Middle frontal gyrus (tissue), 1 donor: ENCODE measurements at regions not wholly inside any gene's neighbourhood (a gene's known extent, or its start where the extent isn't known, plus 50 kb on each side); places are given as distances from the start of the nearest gene placed in this dataset.

ENCODE experiments used
- DNase-seq: peaks from one replicate; pipeline ENCODE4 v3.0.0-alpha.2; 2015; ENCODE audit warnings: low spot score; ENCODE audit errors: extremely low spot score

DNA sequence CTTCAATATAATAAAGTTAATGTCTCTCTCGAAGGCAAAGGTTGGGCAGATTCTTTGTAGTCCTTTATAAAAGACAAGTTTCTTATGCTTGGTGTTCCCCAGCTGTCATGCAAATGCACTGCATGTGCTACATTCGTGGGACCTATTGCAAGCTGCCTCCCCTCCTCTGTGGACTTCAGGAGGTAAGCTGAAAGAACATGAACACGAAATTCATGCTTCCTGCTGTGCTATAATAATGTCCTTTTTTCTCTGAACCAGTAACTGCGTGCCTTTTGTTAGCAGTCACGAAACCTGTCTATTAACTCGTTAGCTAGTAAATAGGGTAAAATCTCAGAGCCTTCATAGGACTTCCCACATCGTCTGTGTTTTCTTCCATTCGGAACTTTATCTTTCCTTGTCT is 363.5 kb downstream of the CDH9 start:
- no peak for DNase-seq

DNA sequence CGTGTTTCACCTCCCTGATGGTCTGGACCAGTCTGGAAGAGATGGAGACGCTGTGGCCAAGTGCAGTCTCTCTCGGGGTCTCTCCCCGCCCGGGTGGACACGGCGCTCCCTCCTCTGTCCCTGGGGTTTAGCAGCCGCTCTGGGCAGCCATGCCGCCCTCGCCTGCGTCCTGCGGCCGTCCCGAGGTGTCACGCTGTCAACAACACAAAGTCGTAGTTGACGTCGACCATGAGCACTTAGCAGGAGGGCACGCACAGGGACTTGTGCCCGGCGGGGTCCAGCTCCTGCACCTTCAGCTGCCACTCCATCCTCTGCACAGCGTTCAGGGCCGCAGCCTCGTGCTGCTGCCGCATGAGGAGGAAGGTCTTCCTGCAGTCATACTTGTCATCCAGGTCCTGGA is 368.9 kb downstream of the CDH9 start:
- no peak for DNase-seq

DNA sequence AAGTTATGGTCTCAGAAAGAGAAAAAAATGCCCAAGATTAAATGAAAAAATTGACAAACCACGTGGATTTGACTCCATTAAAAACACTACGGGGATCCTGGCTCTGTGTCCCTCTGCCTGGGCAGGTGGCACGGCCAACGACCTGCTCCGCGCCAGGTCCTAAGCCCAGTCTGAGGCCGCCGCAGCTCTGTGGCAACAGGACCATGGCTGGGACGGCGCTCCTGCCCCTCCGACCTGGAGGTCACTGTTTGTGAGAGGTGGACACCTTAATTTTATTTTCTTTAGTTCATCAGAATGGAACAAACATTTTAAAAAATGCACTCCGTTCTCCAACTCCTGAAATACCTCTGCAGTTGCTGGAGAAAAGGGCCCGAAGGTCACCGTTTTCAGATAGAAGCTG is 369.4 kb downstream of the CDH9 start:
- DNase-seq, result no peak

DNA sequence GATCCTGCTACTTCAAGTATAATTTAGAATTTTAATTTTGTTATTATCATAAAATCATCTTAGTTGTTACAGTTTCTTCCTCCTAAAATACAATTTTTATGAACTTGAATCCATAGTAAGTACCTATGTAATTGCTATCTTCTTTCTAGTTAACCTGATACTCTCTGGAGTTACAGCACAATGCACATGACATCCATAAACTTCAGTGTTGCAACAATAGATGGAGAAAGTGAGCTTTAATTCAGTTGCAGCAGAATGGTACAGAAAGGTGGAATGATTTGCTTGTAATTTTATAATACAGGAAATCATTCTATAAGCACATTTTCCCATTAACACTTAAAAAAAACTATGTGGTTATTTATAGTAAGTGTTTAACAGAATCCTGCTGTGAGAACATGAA is 372.0 kb downstream of the CDH9 start:
- no peak for DNase-seq

DNA sequence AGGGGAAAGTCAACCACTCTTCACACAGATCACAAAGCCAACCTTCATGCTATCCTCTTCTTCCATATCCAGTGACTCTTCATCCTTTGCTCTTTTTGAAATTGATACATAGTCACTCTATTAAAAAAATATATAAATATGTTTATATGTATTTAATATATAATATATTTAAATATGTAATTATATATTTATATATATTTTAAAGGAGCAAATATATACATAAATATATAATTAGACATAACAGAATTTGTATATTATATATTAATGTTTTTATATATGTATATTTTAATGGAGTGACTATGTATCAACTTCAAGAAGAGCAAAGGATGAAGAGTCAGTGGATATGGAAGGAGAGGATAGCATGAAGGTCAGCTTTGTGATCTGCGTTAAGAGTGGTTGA is 374.9 kb downstream of the CDH9 start:
- no peak for DNase-seq

DNA sequence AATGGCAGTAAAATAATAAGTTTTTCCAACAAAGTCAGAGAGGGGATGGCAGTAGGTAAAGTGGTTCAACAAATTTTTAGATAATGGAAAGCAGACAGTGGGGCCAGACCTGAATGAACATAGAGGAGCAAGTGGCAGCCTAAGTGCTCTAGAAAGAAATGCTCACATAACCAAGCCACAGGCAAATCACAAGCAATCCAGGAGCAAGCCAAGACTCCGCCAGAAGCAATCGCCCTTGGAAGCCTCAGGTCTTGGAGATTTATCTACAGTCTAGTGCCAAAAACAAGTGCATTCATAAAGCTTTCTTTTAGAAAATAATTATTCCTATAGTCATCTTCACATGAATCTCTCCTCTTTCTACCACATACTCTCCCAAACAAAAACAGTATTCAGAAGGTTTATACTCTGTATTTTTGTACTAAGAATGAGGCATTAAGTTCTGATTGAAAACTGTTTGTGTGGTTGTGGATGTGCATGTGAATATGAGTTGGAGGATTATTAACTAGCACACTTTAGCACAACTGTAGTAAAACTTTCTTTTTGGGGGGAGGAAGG is 375.5 kb downstream of the CDH9 start:
- no peak for DNase-seq

DNA sequence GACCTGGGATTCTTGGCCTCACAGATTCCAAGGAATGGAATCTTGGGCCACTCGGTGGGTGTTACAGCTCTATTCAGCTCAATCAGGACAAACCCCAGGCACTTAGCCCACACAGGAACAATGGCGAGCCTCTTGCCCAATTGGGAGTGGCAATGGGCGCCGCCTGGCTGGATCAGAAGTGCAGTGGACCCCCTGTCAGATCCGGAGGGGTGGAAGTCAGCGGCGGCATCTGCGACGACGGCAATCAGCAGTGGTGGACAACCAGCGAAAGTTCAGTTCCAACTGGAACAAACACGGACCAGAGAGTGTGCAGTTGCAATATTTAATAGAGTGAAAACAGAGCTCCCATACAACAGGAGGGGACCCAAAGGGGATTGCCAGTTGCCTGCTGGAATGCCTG is 378.3 kb downstream of the CDH9 start:
- no peak for DNase-seq

DNA sequence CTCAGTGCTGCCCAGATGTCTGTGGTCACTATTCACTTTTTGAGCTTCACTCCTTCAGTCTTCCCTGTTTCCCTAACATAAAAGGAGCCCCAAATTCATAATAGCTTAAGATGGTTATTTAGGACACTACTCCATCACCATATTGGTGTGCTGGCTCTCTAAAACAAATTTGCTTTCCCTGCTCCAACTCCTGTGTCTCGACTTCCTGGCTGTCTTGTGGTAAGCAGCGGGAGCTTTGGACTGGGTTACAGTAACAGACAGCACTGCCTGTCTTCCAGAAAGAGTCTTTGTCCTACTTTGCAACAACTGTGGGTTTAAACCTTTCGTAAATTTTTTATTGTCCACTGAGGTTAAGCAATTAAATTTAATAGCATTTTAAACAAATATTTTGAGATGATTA is 389.4 kb downstream of the CDH9 start:
- no peak for DNase-seq

DNA sequence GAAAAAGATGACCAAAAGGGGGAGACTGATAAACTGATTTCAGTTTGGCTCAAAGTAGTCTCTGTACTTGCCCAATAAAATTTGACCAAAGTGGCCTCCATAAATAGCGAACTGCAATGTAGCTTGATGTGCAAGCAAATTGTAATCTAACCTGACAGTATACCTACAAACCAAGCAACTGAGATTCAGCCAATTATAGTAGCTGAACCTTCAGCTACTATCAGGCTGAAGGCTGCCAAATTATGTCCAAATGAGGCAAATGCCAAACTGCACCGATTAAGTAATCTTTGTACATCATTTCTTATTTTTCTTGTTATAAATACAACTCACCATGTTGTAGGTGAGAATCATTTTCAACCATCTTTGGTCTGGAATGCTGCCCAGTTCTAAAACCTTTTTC is 390.6 kb downstream of the CDH9 start:
- no peak for DNase-seq

DNA sequence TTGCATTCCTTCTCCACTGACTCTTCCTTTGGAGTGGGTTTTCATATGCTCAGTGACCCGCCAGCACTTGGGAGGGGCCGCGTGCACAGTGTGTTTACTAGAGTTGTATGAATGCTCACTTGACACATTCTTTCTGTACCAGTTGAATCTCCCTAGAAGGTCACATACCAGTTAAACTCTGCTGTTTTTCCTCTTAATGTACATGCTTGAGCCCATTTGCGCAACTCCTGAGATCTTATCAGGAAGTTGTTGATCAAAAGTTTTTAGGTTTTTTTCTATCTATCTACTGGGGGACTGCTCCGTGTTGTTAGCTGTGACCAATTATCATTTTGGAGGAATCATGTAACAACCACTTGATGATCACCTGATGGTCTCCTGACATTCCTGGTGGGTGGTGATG is 392.7 kb downstream of the CDH9 start:
- no peak for DNase-seq

DNA sequence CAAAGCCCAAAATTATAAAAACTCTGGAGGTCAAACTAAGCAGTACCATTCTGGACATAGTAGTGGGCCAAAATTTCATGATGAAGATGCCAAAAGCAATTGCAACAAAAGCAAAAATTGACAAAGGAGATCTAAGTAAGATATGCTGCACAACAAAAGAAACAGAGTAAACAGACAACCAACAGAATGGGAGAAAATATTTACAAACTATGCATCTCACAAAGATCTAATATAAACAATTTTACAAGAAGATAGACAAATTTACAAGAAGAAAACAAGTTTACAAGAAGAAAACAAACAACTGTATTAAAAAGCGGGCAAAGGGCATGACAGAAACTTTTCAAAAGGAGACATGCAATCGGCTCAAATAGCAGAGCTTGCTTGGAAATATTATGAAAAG is 396.9 kb downstream of the CDH9 start:
- DNase-seq, result no peak

DNA sequence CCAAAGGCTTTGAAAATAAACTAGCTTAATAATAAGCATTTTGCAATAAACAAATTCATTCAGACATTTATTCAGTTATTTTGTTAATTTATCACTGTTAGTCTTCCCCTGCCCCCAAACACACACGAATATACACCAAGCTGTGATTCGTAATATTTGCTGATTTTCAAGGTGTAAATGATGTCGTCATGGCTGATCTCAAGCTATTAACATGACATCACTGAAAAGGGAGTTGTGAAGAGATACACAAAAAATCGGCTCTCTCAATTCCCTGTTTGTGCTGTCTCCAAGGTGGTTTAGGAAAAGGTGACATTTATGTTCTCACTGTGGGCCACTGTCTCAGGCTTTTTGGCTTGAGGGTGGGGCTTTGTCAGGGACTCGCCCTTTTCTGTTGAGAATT is 413.3 kb downstream of the CDH9 start:
- no peak for DNase-seq

DNA sequence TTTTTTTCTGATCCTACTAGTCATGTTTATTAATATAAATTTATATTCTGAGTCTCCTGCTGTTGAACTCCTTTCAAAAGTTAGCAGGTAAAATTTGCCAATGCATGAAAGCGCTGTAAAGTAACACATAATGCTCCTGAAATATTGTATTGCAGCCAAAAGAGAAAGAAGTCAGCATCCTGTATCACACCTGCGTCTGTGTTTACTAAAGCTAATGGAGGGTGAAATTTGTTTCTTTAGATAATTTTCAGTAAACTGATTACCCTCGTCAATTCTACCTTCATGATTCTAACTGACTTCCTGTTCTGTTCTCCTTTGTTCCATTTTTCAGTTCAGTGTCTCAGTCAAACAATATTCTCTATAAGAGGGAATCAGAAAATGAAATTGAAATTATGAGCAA is 415.4 kb downstream of the CDH9 start:
- no peak for DNase-seq

DNA sequence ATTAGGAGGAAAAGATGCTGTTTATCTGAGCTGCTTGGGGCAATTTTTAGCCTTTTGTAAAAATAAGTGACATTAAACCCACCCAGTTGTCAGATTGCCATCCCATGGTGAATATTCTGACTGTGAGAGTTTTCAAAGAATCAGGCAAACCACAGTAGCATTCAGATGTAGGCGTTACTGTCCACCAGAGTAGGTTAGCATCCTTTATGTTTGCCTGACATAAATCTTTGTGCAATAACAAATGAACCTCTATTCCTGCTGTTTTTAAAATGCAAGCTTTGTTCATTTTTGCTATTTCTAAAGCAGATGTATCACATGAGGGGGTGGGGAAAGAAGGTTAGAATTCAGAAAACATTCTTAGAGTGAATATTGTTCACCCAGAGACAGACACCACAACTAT is 427.8 kb downstream of the CDH9 start:
- no peak for DNase-seq

DNA sequence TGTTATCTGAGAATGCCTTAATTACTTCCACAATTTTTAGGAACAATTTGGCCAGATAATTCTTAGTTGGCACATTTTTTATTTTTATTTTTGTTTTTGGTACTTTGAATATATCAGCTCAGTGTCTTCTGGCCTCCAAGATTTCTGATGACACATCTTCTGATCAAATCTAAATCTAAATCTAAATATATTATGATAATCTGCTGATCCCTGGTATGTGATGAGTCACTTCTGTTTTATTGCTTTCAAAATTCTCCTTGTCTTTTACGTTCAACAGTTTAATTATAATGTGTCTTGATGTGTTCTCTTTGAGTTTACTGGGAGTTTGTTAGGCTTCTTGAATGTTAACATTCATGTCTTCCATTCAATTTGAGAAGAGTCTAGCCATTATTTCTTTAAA is 436.8 kb downstream of the CDH9 start:
- DNase-seq, result no peak

DNA sequence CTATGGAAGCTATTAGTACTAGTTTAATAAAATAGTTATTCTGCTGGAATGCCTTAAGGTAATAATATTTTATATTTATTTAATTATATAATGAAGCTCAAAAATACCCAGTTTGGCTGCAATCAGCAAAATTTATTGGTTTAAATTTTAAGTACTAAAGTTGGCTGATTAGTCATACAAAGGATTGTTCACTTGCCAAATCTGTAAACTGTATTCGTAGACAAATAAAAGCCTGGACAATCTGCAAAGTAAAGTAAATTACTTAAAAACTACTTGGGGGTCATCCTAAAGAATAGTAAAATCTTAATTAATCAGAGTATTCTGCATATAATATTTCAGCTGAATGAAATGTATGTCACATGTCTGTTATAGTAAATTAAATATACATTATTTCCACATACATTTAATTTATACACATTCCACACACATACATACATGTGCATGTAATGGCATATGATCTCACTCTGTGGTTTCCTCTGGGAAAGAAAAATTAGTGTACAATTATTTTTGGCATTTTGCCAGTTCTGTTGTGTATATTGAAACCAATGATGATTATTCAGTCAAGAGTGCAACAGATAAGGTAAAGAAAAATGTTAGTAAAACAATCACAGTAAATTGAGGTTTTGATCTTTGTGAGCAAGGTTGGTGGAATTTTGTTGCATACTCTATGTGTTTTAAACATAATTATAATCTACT is 455.9 kb downstream of the CDH9 start:
- DNase-seq, result no peak

DNA sequence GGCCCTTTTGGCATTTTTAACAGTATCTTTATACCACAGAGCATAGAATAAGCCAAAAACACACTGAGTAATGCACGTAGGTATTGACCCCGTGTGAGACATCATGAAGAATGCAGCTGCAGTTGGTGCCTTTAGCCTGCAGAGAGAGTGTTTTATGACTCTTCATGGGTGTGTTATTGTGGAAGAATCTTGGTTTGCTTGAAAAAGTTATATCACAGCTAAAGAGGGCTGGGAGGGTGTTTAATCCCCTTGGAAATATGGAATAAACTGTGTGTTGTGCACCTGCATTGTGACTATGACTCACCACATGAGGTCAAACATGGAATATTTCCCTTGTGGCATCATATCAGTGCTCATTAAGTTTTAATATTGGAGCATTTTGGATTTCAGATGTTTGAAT is 458.7 kb downstream of the CDH9 start:
- DNase-seq, result no peak

DNA sequence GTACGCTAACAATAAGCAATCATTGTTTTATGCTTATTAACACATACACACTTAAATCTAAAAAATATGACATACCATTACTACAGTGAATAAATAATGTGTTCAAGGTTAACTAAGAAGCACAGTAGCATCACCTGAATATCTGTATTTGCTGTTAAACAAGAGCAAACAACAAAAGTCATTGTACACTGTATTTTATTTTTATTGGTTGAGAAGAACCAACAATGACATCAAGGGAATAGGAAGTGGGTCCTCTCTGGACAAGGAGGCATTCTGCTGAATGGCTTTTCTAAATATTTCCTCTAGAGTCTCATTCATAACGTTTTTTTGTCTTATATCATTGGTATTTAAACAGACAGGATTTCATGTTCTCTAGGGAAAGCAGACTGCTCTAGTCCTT is 460.4 kb downstream of the CDH9 start:
- DNase-seq, result no peak

DNA sequence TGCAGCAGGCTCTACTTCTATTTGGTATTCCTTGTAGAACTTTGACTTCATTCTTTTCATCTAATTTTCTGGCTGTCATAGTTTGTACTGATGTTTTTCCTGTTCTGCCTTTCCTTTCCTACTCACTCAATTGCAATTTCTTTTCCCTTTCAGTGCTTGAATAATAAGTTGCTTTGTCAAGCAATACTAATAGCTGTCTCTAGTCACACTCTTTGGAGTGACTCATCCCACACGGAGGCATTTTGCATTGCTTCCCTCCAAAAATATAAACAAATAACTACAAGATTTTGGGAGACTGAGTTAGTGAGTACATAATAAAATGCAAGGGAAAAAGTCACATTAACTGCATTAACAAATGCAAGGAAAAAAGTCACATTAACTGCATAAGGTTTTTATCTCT is 465.9 kb downstream of the CDH9 start:
- no peak for DNase-seq

DNA sequence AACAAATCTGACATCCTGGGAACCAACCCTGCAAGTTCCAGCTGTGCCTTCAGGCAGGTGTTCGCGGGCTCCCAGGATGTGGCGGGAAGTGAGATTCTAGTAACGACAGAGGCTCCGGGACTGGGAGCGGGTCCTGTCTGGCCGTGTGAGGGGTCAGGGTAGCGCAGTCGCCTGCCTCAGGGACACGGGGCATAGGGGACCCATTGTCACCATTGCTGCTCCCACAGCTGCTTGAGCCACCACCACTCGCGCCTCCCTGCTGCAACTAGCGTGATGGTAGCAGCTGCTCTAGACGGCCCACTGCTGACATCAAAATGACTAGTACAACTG is 468.5 kb downstream of the CDH9 start:
- no peak for DNase-seq

DNA sequence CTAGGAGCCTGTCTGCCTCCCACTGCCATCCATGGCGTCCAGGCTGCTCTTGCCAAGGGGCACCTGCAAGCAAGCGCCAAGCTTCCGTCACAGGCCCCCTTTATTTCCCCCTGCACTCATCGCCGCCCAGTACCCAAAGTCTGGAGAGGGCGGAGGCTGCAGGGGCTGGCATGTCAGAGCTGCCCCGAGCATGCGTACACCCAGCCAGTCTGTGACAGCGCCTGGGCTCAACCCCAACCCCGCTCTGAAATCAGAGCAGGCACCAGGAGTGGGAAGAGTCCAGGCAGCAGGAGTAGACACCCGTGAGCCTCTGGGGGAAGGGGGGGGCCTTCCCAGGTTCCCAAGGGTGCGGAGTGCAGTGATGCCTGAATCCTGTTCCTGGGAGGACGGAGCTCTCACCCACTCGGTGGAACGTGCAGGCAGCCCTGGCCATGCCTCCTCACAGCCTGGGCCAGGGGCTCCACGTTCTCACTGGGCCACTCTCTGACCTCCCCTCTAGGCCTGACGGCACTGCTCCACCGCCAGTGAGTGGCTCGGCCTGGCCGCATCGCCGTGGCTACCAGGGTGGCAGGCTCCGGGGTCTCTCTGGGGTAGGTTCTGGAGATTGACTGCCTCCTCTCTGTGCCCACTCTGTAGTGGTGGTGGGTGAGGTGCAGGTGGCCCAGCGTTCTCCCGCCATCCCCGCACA is 469.0 kb downstream of the CDH9 start:
- DNase-seq, result no peak

DNA sequence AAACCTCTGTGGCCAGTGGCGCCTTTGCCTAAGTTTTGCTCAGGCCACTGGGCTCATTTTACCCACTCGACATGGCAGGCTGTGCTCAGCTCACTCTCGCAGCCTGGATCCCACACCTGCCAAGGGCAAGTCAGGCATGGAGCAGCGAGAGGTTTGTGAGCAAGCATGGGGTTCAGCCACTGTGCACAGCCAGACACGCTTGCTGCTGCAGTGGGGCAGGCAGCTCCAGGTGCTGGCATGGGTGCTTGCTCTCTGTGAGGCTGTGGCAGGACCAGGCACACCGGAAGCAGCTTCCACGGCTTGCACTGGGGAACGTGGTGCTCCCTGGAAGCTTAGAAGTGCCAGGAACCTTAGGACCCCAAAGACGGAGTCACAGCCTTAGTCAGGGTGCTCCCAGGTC is 470.1 kb downstream of the CDH9 start:
- no peak for DNase-seq

DNA sequence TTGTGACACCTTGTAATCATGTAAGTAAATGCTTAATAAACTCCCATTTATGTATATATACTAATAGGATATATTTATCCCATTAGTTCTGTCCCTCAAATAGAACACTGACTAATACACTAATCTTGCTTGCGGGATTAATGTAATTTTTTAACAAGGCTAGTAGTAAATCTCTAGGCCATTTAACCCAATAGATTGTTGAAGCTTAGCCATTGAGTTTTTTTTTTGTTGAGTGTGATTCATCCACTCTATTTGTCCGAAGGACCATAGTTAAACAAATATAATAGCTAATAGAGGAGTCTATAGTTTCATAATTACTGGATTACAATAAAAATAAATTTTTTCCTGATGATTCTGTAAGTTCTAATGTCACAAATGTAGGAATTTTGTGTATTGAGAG is 474.4 kb downstream of the CDH9 start:
- no peak for DNase-seq
